H1 (cell line): ENCODE measurements at regions not wholly inside any gene's neighbourhood (a gene's known extent, or its start where the extent isn't known, plus 50 kb on each side); places are given as distances from the start of the nearest gene placed in this dataset.
A peak's percentile ranks its signal among the peaks of the same experiment; 100 is the strongest.

Experiments used
- CTCF ChIA-PET: fragments of 300-600 bp; sonication (Branson Sonifier 250); formaldehyde crosslinking; loops from one replicate; lab custom pipeline; 2021; ENCODE audit not compliant: partially characterized antibody; lab: Charles Lee
- POLR2A ChIA-PET: fragments of 300-600 bp; sonication (Branson Sonifier 250); formaldehyde crosslinking; loops from one replicate; lab custom pipeline; 2021; ENCODE audit warnings: inconsistent platforms; ENCODE audit not compliant: partially characterized antibody; lab: Charles Lee
- DNase-seq, 2 experiments: peaks; one replicate each; pipeline versions ENCODE4 v3.0.0 to v3.0.0-alpha.2; 2010 to 2022; ENCODE audit warnings: low spot score in 2 of 2, low read depth in 1 of 2, mixed read lengths in 1 of 2
- FAIRE-seq: peaks from 2 replicates; lab custom pipeline; 2011; peaks lifted over from hg19 to GRCh38; lab: Jason Lieb, UNC
- H2AFZ ChIP-seq: 2 replicates; pipeline ENCODE4 v1.8.1; 2012; ENCODE audit warnings: low read length, inconsistent platforms
- H2AK5ac ChIP-seq: 2 replicates; pipeline ENCODE4 v1.6.1; 2013; ENCODE audit warnings: low read depth, low read length
- H2BK120ac ChIP-seq: replicated peaks from 2 replicates; pipeline ENCODE3; 2013; ENCODE audit warnings: low read depth, low read length, inconsistent platforms
- H2BK12ac ChIP-seq: 2 replicates; pipeline ENCODE4 v1.6.1; 2013; ENCODE audit warnings: low read depth, low read length
- H2BK15ac ChIP-seq: 2 replicates; pipeline ENCODE4 v1.6.1; 2013; ENCODE audit warnings: low read length
- H2BK20ac ChIP-seq: 2 replicates; pipeline ENCODE4 v1.6.1; 2013; ENCODE audit warnings: low read length
- H2BK5ac ChIP-seq: 2 replicates; pipeline ENCODE4 v1.6.1; 2013; ENCODE audit warnings: low read depth, low read length
- H3K14ac ChIP-seq: 2 replicates; pipeline ENCODE4 v1.6.1; 2013; ENCODE audit warnings: inconsistent platforms; ENCODE audit not compliant: insufficient read length
- H3K18ac ChIP-seq: 2 replicates; pipeline ENCODE4 v1.6.1; 2013; ENCODE audit warnings: low read length; ENCODE audit errors: extremely low read depth
- H3K23ac ChIP-seq: 2 replicates; pipeline ENCODE4 v1.6.1; 2013; ENCODE audit warnings: inconsistent platforms; ENCODE audit not compliant: insufficient read length
- H3K23me2 ChIP-seq: 2 replicates; pipeline ENCODE4 v1.6.1; 2013; ENCODE audit warnings: low read depth, low read length
- H3K27ac ChIP-seq: 2 replicates; pipeline ENCODE4 v1.6.1; 2011; ENCODE audit warnings: low read depth, low read length, inconsistent platforms
- H3K27me3 ChIP-seq, 4 experiments: replicated peaks in 1 of 4; 1 replicate in 1 of 4; 2 replicates in 3 of 4; pipeline versions ENCODE4 v1.6.1 to v1.8.1; 2011 to 2013; ENCODE audit warnings: low read length in 3 of 4, mild to moderate bottlenecking in 3 of 4, inconsistent platforms in 2 of 4, mixed read lengths in 2 of 4, moderate library complexity in 1 of 4; ENCODE audit not compliant: control insufficient read depth in 3 of 4, insufficient read depth in 3 of 4; ENCODE audit errors: extremely low read depth in 1 of 4
- H3K36me3 ChIP-seq, 4 experiments: 2 replicates each; pipeline versions ENCODE4 v1.6.1 to v1.8.1; 2011 to 2013; ENCODE audit warnings: mild to moderate bottlenecking in 4 of 4, low read length in 3 of 4, moderate library complexity in 2 of 4, control low read depth in 1 of 4, inconsistent platforms in 1 of 4; ENCODE audit not compliant: insufficient read depth in 4 of 4, control insufficient read depth in 2 of 4
- H3K4ac ChIP-seq: replicated peaks from 2 replicates; pipeline ENCODE3; 2013; ENCODE audit warnings: low read length, low read depth, mixed read lengths, inconsistent platforms; ENCODE audit not compliant: insufficient read length
- H3K4me1 ChIP-seq, 4 experiments: replicated peaks in 1 of 4; 1 replicate in 1 of 4; 2 replicates in 3 of 4; pipeline versions ENCODE4 v1.6.1 to v1.8.1; 2011 to 2013; ENCODE audit warnings: low read length in 3 of 4, inconsistent platforms in 2 of 4, mixed read lengths in 1 of 4; ENCODE audit not compliant: insufficient read depth in 4 of 4, control insufficient read depth in 3 of 4
- H3K4me2 ChIP-seq, 2 experiments: 2 replicates each; pipeline versions ENCODE4 v1.6.1 to v1.8.1; 2011 to 2013; ENCODE audit warnings: low read depth in 2 of 2, low read length in 2 of 2, control low read depth in 1 of 2, inconsistent platforms in 1 of 2, mild to moderate bottlenecking in 1 of 2; ENCODE audit not compliant: insufficient read depth in 1 of 2
- H3K4me3 ChIP-seq, 4 experiments: fragments of 200-600, 300-600 bp in 1 of 4; sonication (generic), shearing (Covaris generic), sonication (Bioruptor Twin) in 1 of 4; 2 replicates each; pipeline versions ENCODE4 v1.5.1 to v1.8.1; 2011 to 2016; ENCODE audit warnings: low read length in 4 of 4, low read depth in 3 of 4, control low read depth in 2 of 4, inconsistent platforms in 2 of 4, mild to moderate bottlenecking in 2 of 4, mixed read lengths in 1 of 4, moderate library complexity in 1 of 4; ENCODE audit not compliant: insufficient read depth in 2 of 4; ENCODE audit errors: extremely low read depth in 1 of 4
- H3K56ac ChIP-seq: replicated peaks from 2 replicates; pipeline ENCODE3; 2013; ENCODE audit warnings: low read depth, mild to moderate bottlenecking, mixed read lengths, low read length, inconsistent platforms; ENCODE audit not compliant: insufficient read length
- H3K79me1 ChIP-seq: 2 replicates; pipeline ENCODE4 v1.6.1; 2013; ENCODE audit warnings: low read depth, low read length, control low read depth
- H3K79me2 ChIP-seq, 2 experiments: 2 replicates each; pipeline versions ENCODE4 v1.6.1 to v1.8.1; 2012 to 2013; ENCODE audit warnings: low read length in 2 of 2, mild to moderate bottlenecking in 2 of 2, inconsistent platforms in 1 of 2; ENCODE audit not compliant: insufficient read depth in 2 of 2, control insufficient read depth in 1 of 2
- H3K9ac ChIP-seq, 4 experiments: replicated peaks in 1 of 4; 1 replicate in 1 of 4; 2 replicates in 3 of 4; pipeline versions ENCODE4 v1.6.1 to v1.8.1; 2011 to 2013; ENCODE audit warnings: low read depth in 3 of 4, low read length in 3 of 4, control low read depth in 2 of 4, mild to moderate bottlenecking in 2 of 4, moderate library complexity in 2 of 4, inconsistent platforms in 1 of 4; ENCODE audit errors: extremely low read depth in 1 of 4
- H3K9me3 ChIP-seq, 2 experiments: 2 replicates each; pipeline versions ENCODE4 v1.6.1 to v1.8.1; 2012 to 2013; ENCODE audit warnings: mild to moderate bottlenecking in 2 of 2, moderate library complexity in 2 of 2, control low read depth in 1 of 2, inconsistent platforms in 1 of 2, low read depth in 1 of 2, low read length in 1 of 2, mixed read lengths in 1 of 2; ENCODE audit not compliant: insufficient read depth in 2 of 2
- H4K20me1 ChIP-seq, 2 experiments: replicated peaks in 1 of 2; 2 replicates each; pipeline versions ENCODE3 to v1.8.1; 2011 to 2013; ENCODE audit warnings: inconsistent platforms in 2 of 2, low read length in 2 of 2, mild to moderate bottlenecking in 1 of 2; ENCODE audit not compliant: insufficient read depth in 2 of 2, control insufficient read depth in 1 of 2
- H4K5ac ChIP-seq: 2 replicates; pipeline ENCODE4 v1.6.1; 2013; ENCODE audit warnings: low read length, low read depth, mixed read lengths, inconsistent platforms; ENCODE audit not compliant: insufficient read length
- H4K8ac ChIP-seq: 2 replicates; pipeline ENCODE4 v1.8.0; 2013; ENCODE audit warnings: mild to moderate bottlenecking, moderate library complexity, low read length, inconsistent platforms; ENCODE audit not compliant: insufficient read depth; ENCODE audit errors: extremely low read depth
- H4K91ac ChIP-seq: replicated peaks from 2 replicates; pipeline ENCODE3; 2013; ENCODE audit warnings: low read length, mixed read lengths, inconsistent platforms; ENCODE audit not compliant: insufficient read length
- ATF3 ChIP-seq: IDR thresholded peaks from 2 replicates; pipeline ENCODE4 v1.6.1; 2011; ENCODE audit warnings: low read depth, mild to moderate bottlenecking, low read length; ENCODE audit not compliant: insufficient read depth
- CBX8 ChIP-seq: fragments of 300-800, 300-1000 bp; sonication (generic); IDR thresholded peaks from 2 replicates; pipeline ENCODE4 v1.7.1; 2016; ENCODE audit warnings: low read depth, low read length, borderline replicate concordance
- CREB1 ChIP-seq: IDR thresholded peaks from 2 replicates; pipeline ENCODE4 v1.6.1; 2012; ENCODE audit warnings: inconsistent platforms
- EP300 ChIP-seq, 2 experiments: IDR thresholded peaks; 1 replicate in 1 of 2; 2 replicates in 1 of 2; pipeline ENCODE4 v1.6.1; 2011 to 2012; ENCODE audit warnings: low read depth in 2 of 2, low read length in 2 of 2, mild to moderate bottlenecking in 2 of 2, borderline replicate concordance in 1 of 2, inconsistent platforms in 1 of 2, moderate library complexity in 1 of 2
- FOSL1 ChIP-seq: IDR thresholded peaks from 2 replicates; pipeline ENCODE4 v1.6.1; 2011; ENCODE audit warnings: mild to moderate bottlenecking, low read depth, low read length, moderate library complexity; ENCODE audit not compliant: insufficient read depth
- JUN ChIP-seq: IDR thresholded peaks from 2 replicates; pipeline ENCODE4 v1.6.1; 2011; ENCODE audit warnings: low read depth, mild to moderate bottlenecking, improper control_type of control experiment, low read length
- KDM5A ChIP-seq: fragments of 200-600 bp; IDR thresholded peaks from 2 replicates; pipeline ENCODE4 v1.7.1; 2012; ENCODE audit warnings: mild to moderate bottlenecking, low read length, inconsistent platforms, mixed read lengths
- POLR2AphosphoS5 ChIP-seq: IDR thresholded peaks from 2 replicates; pipeline ENCODE4 v1.6.1; 2011; ENCODE audit warnings: low read depth, low read length
- POU5F1 ChIP-seq: IDR thresholded peaks from 2 replicates; pipeline ENCODE4 v1.6.1; 2011; ENCODE audit warnings: low read depth, mild to moderate bottlenecking, low read length, moderate library complexity
- TBP ChIP-seq: IDR thresholded peaks from 2 replicates; pipeline ENCODE4 v1.6.1; 2011; ENCODE audit warnings: low read depth, low read length, improper control_type of control experiment
- USF2 ChIP-seq: IDR thresholded peaks from 2 replicates; pipeline ENCODE4 v1.6.1; 2011; ENCODE audit warnings: low read length, improper control_type of control experiment
- WGBS, 2 experiments: shearing (Covaris generic) in 1 of 2; methylation state at CpG; one replicate each; pipeline versions ENCODE4 v1.1.6 to v1.1.7; 2013 to 2015; ENCODE audit warnings: low lambda C conversion rate in 2 of 2, mixed read lengths in 2 of 2, inconsistent platforms in 1 of 2, low coverage in 1 of 2, missing lambda C conversion rate in 1 of 2; ENCODE audit not compliant: insufficient replicate concordance in 2 of 2, insufficient coverage in 1 of 2, insufficient read length in 1 of 2; ENCODE audit errors: extremely low coverage in 1 of 2, missing lambda C conversion rate in 1 of 2; 5-methylcytosine and 5-hydroxymethylcytosine counted together

- no peak for TF ChIP-seq POLR2AphosphoS5
- no peak for TF ChIP-seq ATF3
- TF ChIP-seq EP300 (IDR thresholded peaks at IDR 0.05; ENCODE audit: borderline replicate concordance in 1 of 2, low read depth in 2 of 2, low read length in 2 of 2) = no peak
- no peak for TF ChIP-seq FOSL1
- no peak for TF ChIP-seq POU5F1
- no peak for TF ChIP-seq CREB1
- TF ChIP-seq KDM5A = no peak
- TF ChIP-seq JUN = no peak
- no peak for TF ChIP-seq CBX8
- TF ChIP-seq USF2 = no peak
- no peak for TF ChIP-seq TBP
- peak overlapping the region; percentile 98 for H2BK12ac ChIP-seq
- H3K4me2 ChIP-seq = peak overlapping the region; percentile 63 to 67
- no peaks in the 10 kb centered on the region for H3K79me2 ChIP-seq
- no peak overlapping the region; a peak in 1 of 8 replicates for H3K4me3 ChIP-seq
- H3K27me3 ChIP-seq = no peaks in the 10 kb centered on the region
- peak overlapping the region in 2 of 4 experiments; percentile 48 to 62; a peak in 3 of 7 replicates for H3K9ac ChIP-seq
- ChIA-PET CTCF (interaction anchor here (0.7 to 24.1 kb wide), 16 partner anchors 9 to 145 kb away, joined by 3 to 424 read pairs (median 6); no protein-coding TSS in a partner anchor), POLR2A (interaction anchor here (0.7 to 10.1 kb wide), 18 partner anchors 11 to 202 kb away, joined by 3 to 78 read pairs (median 4); partner anchors contain the start of genes CIPC and IRF2BPL)
- H4K5ac ChIP-seq = peak overlapping the region; percentile 7
- H4K8ac ChIP-seq = 0 out of 2 replicates have a peak overlapping the region, but pooled peaks have one; percentile 66
- no peak overlapping the region for H3K23ac ChIP-seq
- H2BK5ac ChIP-seq = peak overlapping the region; percentile 75
- FAIRE-seq (no peak), DNase-seq (no peak)
- peak overlapping the region; percentile 97; the same call in 1 of the 2 replicates for H2BK20ac ChIP-seq
- H3K36me3 ChIP-seq = no peaks in the 10 kb centered on the region
- peaks cover 15 to 60% (median 41%) of the 10 kb centered on the region in 4 experiments for H3K4me1 ChIP-seq
- H3K23me2 ChIP-seq = peaks cover 5% of the 10 kb centered on the region; the same call in 1 of the 2 replicates
- H2BK15ac ChIP-seq = peak overlapping the region; percentile 19; the same call in 1 of the 2 replicates
- H4K20me1 ChIP-seq = no peaks in the 10 kb centered on the region
- no peak overlapping the region for H3K56ac ChIP-seq
- no peak overlapping the region for H2AFZ ChIP-seq
- H3K4ac ChIP-seq = peak overlapping the region; percentile 10
- H3K14ac ChIP-seq = no peak overlapping the region
- peak overlapping the region; percentile 88; the same call in 1 of the 2 replicates for H2AK5ac ChIP-seq
- H3K27ac ChIP-seq = peak overlapping the region; percentile 94
- H3K18ac ChIP-seq = peak overlapping the region; percentile 52
- no peaks in the 10 kb centered on the region for H3K79me1 ChIP-seq
- WGBS, 2 experiments = 64% methylated on average over 9 of the region's 9 CpGs; no CpG with 5 or more reads in 1 of the 2 experiments
- H4K91ac ChIP-seq = peak overlapping the region; percentile 45
- H2BK120ac ChIP-seq = peak overlapping the region; percentile 51
- no peaks in the 10 kb centered on the region for H3K9me3 ChIP-seq
These were observed 98.9 kb downstream of the LRRC74A start for GRCh38 chr14:76925097-76925441.
